ENCODE measurements at regions not wholly inside any gene's neighbourhood (a gene's known extent, or its start where the extent isn't known, plus 50 kb on each side); places are given as distances from the start of the nearest gene placed in this dataset.

- intact Hi-C loops (cut with micrococcal nuclease; ENCODE audit: unreplicated experiment), result no loop called here
- no peak overlapping the region for H3K27ac ChIP-seq (ENCODE audit: low read depth, low read length, poor library complexity, severe bottlenecking)
- no peak for DNase-seq (ENCODE audit: low spot score)
- ChIA-PET POLR2A (ENCODE audit: low non-redundant PET) (no interaction called here), CTCF (no interaction called here)
- H3K4me1 ChIP-seq (ENCODE audit: insufficient read depth, low read length, poor library complexity, severe bottlenecking), result no peaks in the 10 kb centered on the region
- no peaks in the 10 kb centered on the region for H3K9me3 ChIP-seq (ENCODE audit: low read depth, low read length, poor library complexity, severe bottlenecking)
- TF ChIP-seq EZH2 (IDR thresholded peaks at IDR 0.05; ENCODE audit: borderline replicate concordance, low read depth, low read length, poor library complexity, severe bottlenecking), result no peak
- TF ChIP-seq CTCF (conservative IDR thresholded peaks at IDR 0.05; ENCODE audit: low read depth, low read length), result no peak
- no peak overlapping the region for H3K4me3 ChIP-seq (ENCODE audit: low read depth, low read length, poor library complexity, severe bottlenecking)
- no peaks in the 10 kb centered on the region for H3K36me3 ChIP-seq (ENCODE audit: insufficient read depth, low read length, poor library complexity, severe bottlenecking)
- BruUV-seq (replicated peaks), result no TSS peak
- no peaks in the 10 kb centered on the region for H3K27me3 ChIP-seq (replicated peaks; ENCODE audit: insufficient read depth, low read depth, low read length, poor library complexity)
These were observed 291.7 kb upstream of the EMCN start for GRCh38 chr4:100809506-100809905.

GRCh38 chr4:100806988-100807387 is 289.2 kb upstream of the EMCN start:
- ChIA-PET POLR2A (ENCODE audit: low non-redundant PET) (no interaction called here), CTCF (no interaction called here)
- Histone ChIP-seq H3K4me3 (ENCODE audit: low read depth, low read length, poor library complexity, severe bottlenecking) (no peak overlapping the region), H3K27me3 (replicated peaks; ENCODE audit: insufficient read depth, low read depth, low read length, poor library complexity) (no peaks in the 10 kb centered on the region), H3K9me3 (ENCODE audit: low read depth, low read length, poor library complexity, severe bottlenecking) (no peaks in the 10 kb centered on the region), H3K36me3 (ENCODE audit: insufficient read depth, low read length, poor library complexity, severe bottlenecking) (no peaks in the 10 kb centered on the region), H3K27ac (ENCODE audit: low read depth, low read length, poor library complexity, severe bottlenecking) (no peak overlapping the region), H3K4me1 (ENCODE audit: insufficient read depth, low read length, poor library complexity, severe bottlenecking) (no peaks in the 10 kb centered on the region)
- no peak for TF ChIP-seq CTCF (conservative IDR thresholded peaks at IDR 0.05; ENCODE audit: low read depth, low read length)
- no peak for TF ChIP-seq EZH2 (IDR thresholded peaks at IDR 0.05; ENCODE audit: borderline replicate concordance, low read depth, low read length, poor library complexity, severe bottlenecking)
- DNase-seq (ENCODE audit: low spot score), result no peak
- no TSS peak for BruUV-seq (replicated peaks)
- intact Hi-C loops (cut with micrococcal nuclease; ENCODE audit: unreplicated experiment), result no loop called here

- H3K27me3 ChIP-seq (replicated peaks; ENCODE audit: insufficient read depth, low read depth, low read length, poor library complexity), result no peaks in the 10 kb centered on the region
- ChIA-PET POLR2A (ENCODE audit: low non-redundant PET) (no interaction called here), CTCF (no interaction called here)
- no peaks in the 10 kb centered on the region for H3K36me3 ChIP-seq (ENCODE audit: insufficient read depth, low read length, poor library complexity, severe bottlenecking)
- no peaks in the 10 kb centered on the region for H3K4me1 ChIP-seq (ENCODE audit: insufficient read depth, low read length, poor library complexity, severe bottlenecking)
- DNase-seq (ENCODE audit: low spot score), result no peak
- no peaks in the 10 kb centered on the region for H3K9me3 ChIP-seq (ENCODE audit: low read depth, low read length, poor library complexity, severe bottlenecking)
- no peak overlapping the region for H3K27ac ChIP-seq (ENCODE audit: low read depth, low read length, poor library complexity, severe bottlenecking)
- intact Hi-C loops (cut with micrococcal nuclease; ENCODE audit: unreplicated experiment), result no loop called here
- TF ChIP-seq CTCF (conservative IDR thresholded peaks at IDR 0.05; ENCODE audit: low read depth, low read length) (no peak), EZH2 (IDR thresholded peaks at IDR 0.05; ENCODE audit: borderline replicate concordance, low read depth, low read length, poor library complexity, severe bottlenecking) (no peak)
- H3K4me3 ChIP-seq (ENCODE audit: low read depth, low read length, poor library complexity, severe bottlenecking), result no peak overlapping the region
- no TSS peak for BruUV-seq (replicated peaks)
These were observed 287.7 kb upstream of the EMCN start for GRCh38 chr4:100805538-100805937.
